HCEC 1CT (cell line): ENCODE measurements at regions not wholly inside any gene's neighbourhood (a gene's known extent, or its start where the extent isn't known, plus 50 kb on each side); places are given as distances from the start of the nearest gene placed in this dataset.
"Not testable (repeated sequence)": the region's sequence is repeated elsewhere in the genome, so short reads cannot be mapped to it uniquely, and the experiment has no call there.

Source experiments
- DNase-seq: peaks from one replicate; pipeline ENCODE4 v3.0.0-alpha.2; 2017

GRCh38 chr5:117681431-117682254 lies 1107.0 kb upstream of the SEMA6A start:
- no peak for DNase-seq

GRCh38 chr5:117680426-117680825 lies 1105.8 kb upstream of the SEMA6A start:
- peak; percentile 5 for DNase-seq

- no peak for DNase-seq
Measured at GRCh38 chr5:117679046-117679445, 1104.4 kb upstream of the SEMA6A start.

GRCh38 chr5:117675646-117676045 lies 1101.0 kb upstream of the SEMA6A start:
- DNase-seq = no peak

GRCh38 chr5:117671551-117671950 lies 1096.9 kb upstream of the SEMA6A start:
- no peak for DNase-seq

- DNase-seq = no peak
Measured at GRCh38 chr5:117667105-117667504, 1092.5 kb upstream of the SEMA6A start.

- no peak for DNase-seq
Measured at GRCh38 chr5:117665121-117665520, 1090.5 kb upstream of the SEMA6A start.

GRCh38 chr5:117662361-117662760 lies 1087.7 kb upstream of the SEMA6A start:
- no peak for DNase-seq

- DNase-seq = no peak
Measured at GRCh38 chr5:117657541-117657940, 1082.9 kb upstream of the SEMA6A start.

- DNase-seq = no peak
Measured at GRCh38 chr5:117652958-117653280, 1078.3 kb upstream of the SEMA6A start.

GRCh38 chr5:117652036-117652957 lies 1077.7 kb upstream of the SEMA6A start:
- no peak for DNase-seq

- DNase-seq = no peak
Measured at GRCh38 chr5:117649821-117650220, 1075.2 kb upstream of the SEMA6A start.

GRCh38 chr5:117645400-117645799 lies 1070.8 kb upstream of the SEMA6A start:
- no peak for DNase-seq

- no peak for DNase-seq
Measured at GRCh38 chr5:117638581-117638980, 1064.0 kb upstream of the SEMA6A start.

- DNase-seq = no peak
Measured at GRCh38 chr5:117633093-117633492, 1058.5 kb upstream of the SEMA6A start.

GRCh38 chr5:117624201-117624600 lies 1049.6 kb upstream of the SEMA6A start:
- no peak for DNase-seq

- peak; percentile 19 for DNase-seq
Measured at GRCh38 chr5:117623042-117623805, 1048.6 kb upstream of the SEMA6A start.

- no peak for DNase-seq
Measured at GRCh38 chr5:117621921-117622320, 1047.3 kb upstream of the SEMA6A start.

- DNase-seq = no peak
Measured at GRCh38 chr5:117615226-117615625, 1040.6 kb upstream of the SEMA6A start.

GRCh38 chr5:117614408-117614807 lies 1039.8 kb upstream of the SEMA6A start:
- no peak for DNase-seq

- peak; percentile 9 for DNase-seq
Measured at GRCh38 chr5:117604845-117605244, 1030.2 kb upstream of the SEMA6A start.

GRCh38 chr5:117599811-117600210 lies 1025.2 kb upstream of the SEMA6A start:
- DNase-seq = not testable (repeated sequence)

GRCh38 chr5:117594166-117594565 lies 1019.5 kb upstream of the SEMA6A start:
- peak; percentile 80 for DNase-seq
